H1 (cell line): ENCODE measurements at regions not wholly inside any gene's neighbourhood (a gene's known extent, or its start where the extent isn't known, plus 50 kb on each side); places are given as distances from the start of the nearest gene placed in this dataset.
"Not testable (repeated sequence)": the region's sequence is repeated elsewhere in the genome, so short reads cannot be mapped to it uniquely, and the experiment has no call there.

Source experiments
- CTCF ChIA-PET: fragments of 300-600 bp; sonication (Branson Sonifier 250); formaldehyde crosslinking; loops from one replicate; lab custom pipeline; 2021; ENCODE audit not compliant: partially characterized antibody; lab: Charles Lee
- POLR2A ChIA-PET: fragments of 300-600 bp; sonication (Branson Sonifier 250); formaldehyde crosslinking; loops from one replicate; lab custom pipeline; 2021; ENCODE audit warnings: inconsistent platforms; ENCODE audit not compliant: partially characterized antibody; lab: Charles Lee
- DNase-seq, 2 experiments: peaks; one replicate each; pipeline versions ENCODE4 v3.0.0 to v3.0.0-alpha.2; 2010 to 2022; ENCODE audit warnings: low spot score in 2 of 2, low read depth in 1 of 2, mixed read lengths in 1 of 2
- FAIRE-seq: peaks from 2 replicates; lab custom pipeline; 2011; peaks lifted over from hg19 to GRCh38; lab: Jason Lieb, UNC
- H2AFZ ChIP-seq: 2 replicates; pipeline ENCODE4 v1.8.1; 2012; ENCODE audit warnings: low read length, inconsistent platforms
- H2AK5ac ChIP-seq: 2 replicates; pipeline ENCODE4 v1.6.1; 2013; ENCODE audit warnings: low read depth, low read length
- H2BK120ac ChIP-seq: replicated peaks from 2 replicates; pipeline ENCODE3; 2013; ENCODE audit warnings: low read depth, low read length, inconsistent platforms
- H2BK12ac ChIP-seq: 2 replicates; pipeline ENCODE4 v1.6.1; 2013; ENCODE audit warnings: low read depth, low read length
- H2BK15ac ChIP-seq: 2 replicates; pipeline ENCODE4 v1.6.1; 2013; ENCODE audit warnings: low read length
- H2BK20ac ChIP-seq: 2 replicates; pipeline ENCODE4 v1.6.1; 2013; ENCODE audit warnings: low read length
- H2BK5ac ChIP-seq: 2 replicates; pipeline ENCODE4 v1.6.1; 2013; ENCODE audit warnings: low read depth, low read length
- H3K14ac ChIP-seq: 2 replicates; pipeline ENCODE4 v1.6.1; 2013; ENCODE audit warnings: inconsistent platforms; ENCODE audit not compliant: insufficient read length
- H3K18ac ChIP-seq: 2 replicates; pipeline ENCODE4 v1.6.1; 2013; ENCODE audit warnings: low read length; ENCODE audit errors: extremely low read depth
- H3K23ac ChIP-seq: 2 replicates; pipeline ENCODE4 v1.6.1; 2013; ENCODE audit warnings: inconsistent platforms; ENCODE audit not compliant: insufficient read length
- H3K23me2 ChIP-seq: 2 replicates; pipeline ENCODE4 v1.6.1; 2013; ENCODE audit warnings: low read depth, low read length
- H3K27ac ChIP-seq: 2 replicates; pipeline ENCODE4 v1.6.1; 2011; ENCODE audit warnings: low read depth, low read length, inconsistent platforms
- H3K27me3 ChIP-seq, 4 experiments: replicated peaks in 1 of 4; 1 replicate in 1 of 4; 2 replicates in 3 of 4; pipeline versions ENCODE4 v1.6.1 to v1.8.1; 2011 to 2013; ENCODE audit warnings: low read length in 3 of 4, mild to moderate bottlenecking in 3 of 4, inconsistent platforms in 2 of 4, mixed read lengths in 2 of 4, moderate library complexity in 1 of 4; ENCODE audit not compliant: control insufficient read depth in 3 of 4, insufficient read depth in 3 of 4; ENCODE audit errors: extremely low read depth in 1 of 4
- H3K36me3 ChIP-seq, 4 experiments: 2 replicates each; pipeline versions ENCODE4 v1.6.1 to v1.8.1; 2011 to 2013; ENCODE audit warnings: mild to moderate bottlenecking in 4 of 4, low read length in 3 of 4, moderate library complexity in 2 of 4, control low read depth in 1 of 4, inconsistent platforms in 1 of 4; ENCODE audit not compliant: insufficient read depth in 4 of 4, control insufficient read depth in 2 of 4
- H3K4ac ChIP-seq: replicated peaks from 2 replicates; pipeline ENCODE3; 2013; ENCODE audit warnings: low read length, low read depth, mixed read lengths, inconsistent platforms; ENCODE audit not compliant: insufficient read length
- H3K4me1 ChIP-seq, 4 experiments: replicated peaks in 1 of 4; 1 replicate in 1 of 4; 2 replicates in 3 of 4; pipeline versions ENCODE4 v1.6.1 to v1.8.1; 2011 to 2013; ENCODE audit warnings: low read length in 3 of 4, inconsistent platforms in 2 of 4, mixed read lengths in 1 of 4; ENCODE audit not compliant: insufficient read depth in 4 of 4, control insufficient read depth in 3 of 4
- H3K4me2 ChIP-seq, 2 experiments: 2 replicates each; pipeline versions ENCODE4 v1.6.1 to v1.8.1; 2011 to 2013; ENCODE audit warnings: low read depth in 2 of 2, low read length in 2 of 2, control low read depth in 1 of 2, inconsistent platforms in 1 of 2, mild to moderate bottlenecking in 1 of 2; ENCODE audit not compliant: insufficient read depth in 1 of 2
- H3K4me3 ChIP-seq, 4 experiments: fragments of 200-600, 300-600 bp in 1 of 4; sonication (generic), shearing (Covaris generic), sonication (Bioruptor Twin) in 1 of 4; 2 replicates each; pipeline versions ENCODE4 v1.5.1 to v1.8.1; 2011 to 2016; ENCODE audit warnings: low read length in 4 of 4, low read depth in 3 of 4, control low read depth in 2 of 4, inconsistent platforms in 2 of 4, mild to moderate bottlenecking in 2 of 4, mixed read lengths in 1 of 4, moderate library complexity in 1 of 4; ENCODE audit not compliant: insufficient read depth in 2 of 4; ENCODE audit errors: extremely low read depth in 1 of 4
- H3K56ac ChIP-seq: replicated peaks from 2 replicates; pipeline ENCODE3; 2013; ENCODE audit warnings: low read depth, mild to moderate bottlenecking, mixed read lengths, low read length, inconsistent platforms; ENCODE audit not compliant: insufficient read length
- H3K79me1 ChIP-seq: 2 replicates; pipeline ENCODE4 v1.6.1; 2013; ENCODE audit warnings: low read depth, low read length, control low read depth
- H3K79me2 ChIP-seq, 2 experiments: 2 replicates each; pipeline versions ENCODE4 v1.6.1 to v1.8.1; 2012 to 2013; ENCODE audit warnings: low read length in 2 of 2, mild to moderate bottlenecking in 2 of 2, inconsistent platforms in 1 of 2; ENCODE audit not compliant: insufficient read depth in 2 of 2, control insufficient read depth in 1 of 2
- H3K9ac ChIP-seq, 4 experiments: replicated peaks in 1 of 4; 1 replicate in 1 of 4; 2 replicates in 3 of 4; pipeline versions ENCODE4 v1.6.1 to v1.8.1; 2011 to 2013; ENCODE audit warnings: low read depth in 3 of 4, low read length in 3 of 4, control low read depth in 2 of 4, mild to moderate bottlenecking in 2 of 4, moderate library complexity in 2 of 4, inconsistent platforms in 1 of 4; ENCODE audit errors: extremely low read depth in 1 of 4
- H3K9me3 ChIP-seq, 2 experiments: 2 replicates each; pipeline versions ENCODE4 v1.6.1 to v1.8.1; 2012 to 2013; ENCODE audit warnings: mild to moderate bottlenecking in 2 of 2, moderate library complexity in 2 of 2, control low read depth in 1 of 2, inconsistent platforms in 1 of 2, low read depth in 1 of 2, low read length in 1 of 2, mixed read lengths in 1 of 2; ENCODE audit not compliant: insufficient read depth in 2 of 2
- H4K20me1 ChIP-seq, 2 experiments: replicated peaks in 1 of 2; 2 replicates each; pipeline versions ENCODE3 to v1.8.1; 2011 to 2013; ENCODE audit warnings: inconsistent platforms in 2 of 2, low read length in 2 of 2, mild to moderate bottlenecking in 1 of 2; ENCODE audit not compliant: insufficient read depth in 2 of 2, control insufficient read depth in 1 of 2
- H4K5ac ChIP-seq: 2 replicates; pipeline ENCODE4 v1.6.1; 2013; ENCODE audit warnings: low read length, low read depth, mixed read lengths, inconsistent platforms; ENCODE audit not compliant: insufficient read length
- H4K8ac ChIP-seq: 2 replicates; pipeline ENCODE4 v1.8.0; 2013; ENCODE audit warnings: mild to moderate bottlenecking, moderate library complexity, low read length, inconsistent platforms; ENCODE audit not compliant: insufficient read depth; ENCODE audit errors: extremely low read depth
- H4K91ac ChIP-seq: replicated peaks from 2 replicates; pipeline ENCODE3; 2013; ENCODE audit warnings: low read length, mixed read lengths, inconsistent platforms; ENCODE audit not compliant: insufficient read length
- CHD1 ChIP-seq: IDR thresholded peaks from 2 replicates; pipeline ENCODE4 v1.6.1; 2012; ENCODE audit warnings: low read depth, low read length, improper control_type of control experiment
- EGR1 ChIP-seq: IDR thresholded peaks from 2 replicates; pipeline ENCODE4 v1.6.1; 2011; ENCODE audit warnings: low read depth, low read length, borderline replicate concordance
- SAP30 ChIP-seq: fragments of 300-600 bp; sonication (generic); IDR thresholded peaks from 2 replicates; pipeline ENCODE4 v1.7.1; 2012; ENCODE audit warnings: low read length, moderate library complexity, mild to moderate bottlenecking, inconsistent platforms; ENCODE audit not compliant: insufficient read depth, insufficient replicate concordance
- WGBS, 2 experiments: shearing (Covaris generic) in 1 of 2; methylation state at CpG; one replicate each; pipeline versions ENCODE4 v1.1.6 to v1.1.7; 2013 to 2015; ENCODE audit warnings: low lambda C conversion rate in 2 of 2, mixed read lengths in 2 of 2, inconsistent platforms in 1 of 2, low coverage in 1 of 2, missing lambda C conversion rate in 1 of 2; ENCODE audit not compliant: insufficient replicate concordance in 2 of 2, insufficient coverage in 1 of 2, insufficient read length in 1 of 2; ENCODE audit errors: extremely low coverage in 1 of 2, missing lambda C conversion rate in 1 of 2; 5-methylcytosine and 5-hydroxymethylcytosine counted together
- TF ChIP-seq, protein P1 (sequence below), 3 experiments: IDR thresholded peaks; 1 replicate in 2 of 3; 2 replicates in 1 of 3; pipeline versions ENCODE4 v1.5.1 to v1.6.1; 2011; ENCODE audit warnings: low read length in 3 of 3, mild to moderate bottlenecking in 3 of 3, inconsistent platforms in 2 of 3, low read depth in 1 of 3, moderate library complexity in 1 of 3; ENCODE audit not compliant: insufficient read depth in 1 of 3; ENCODE audit errors: control extremely low read depth in 1 of 3

DNA sequence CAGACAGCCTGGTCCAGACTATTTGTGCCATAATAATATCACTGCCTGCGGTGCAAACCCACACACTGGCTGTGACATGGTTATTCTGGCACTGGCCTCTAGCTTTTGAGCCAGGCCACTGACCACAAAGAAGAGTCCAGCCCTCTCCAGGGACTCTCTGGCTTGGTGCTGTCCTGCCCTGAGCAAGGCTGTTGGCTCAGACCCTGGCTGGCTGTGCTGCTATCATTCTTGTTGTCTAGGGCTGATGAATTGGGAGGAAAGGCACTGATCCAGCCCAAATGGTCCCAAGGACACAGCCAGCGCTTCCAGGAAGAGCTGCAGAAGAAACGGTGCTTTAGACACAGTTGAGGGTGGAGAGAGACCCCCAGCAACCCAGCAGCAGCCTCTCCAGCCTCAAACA lies 80.8 kb downstream of the TMEM130 start (continued):
- TF ChIP-seq SAP30: no peak
- no peak for TF ChIP-seq CHD1
- TF ChIP-seq, protein P1, sequence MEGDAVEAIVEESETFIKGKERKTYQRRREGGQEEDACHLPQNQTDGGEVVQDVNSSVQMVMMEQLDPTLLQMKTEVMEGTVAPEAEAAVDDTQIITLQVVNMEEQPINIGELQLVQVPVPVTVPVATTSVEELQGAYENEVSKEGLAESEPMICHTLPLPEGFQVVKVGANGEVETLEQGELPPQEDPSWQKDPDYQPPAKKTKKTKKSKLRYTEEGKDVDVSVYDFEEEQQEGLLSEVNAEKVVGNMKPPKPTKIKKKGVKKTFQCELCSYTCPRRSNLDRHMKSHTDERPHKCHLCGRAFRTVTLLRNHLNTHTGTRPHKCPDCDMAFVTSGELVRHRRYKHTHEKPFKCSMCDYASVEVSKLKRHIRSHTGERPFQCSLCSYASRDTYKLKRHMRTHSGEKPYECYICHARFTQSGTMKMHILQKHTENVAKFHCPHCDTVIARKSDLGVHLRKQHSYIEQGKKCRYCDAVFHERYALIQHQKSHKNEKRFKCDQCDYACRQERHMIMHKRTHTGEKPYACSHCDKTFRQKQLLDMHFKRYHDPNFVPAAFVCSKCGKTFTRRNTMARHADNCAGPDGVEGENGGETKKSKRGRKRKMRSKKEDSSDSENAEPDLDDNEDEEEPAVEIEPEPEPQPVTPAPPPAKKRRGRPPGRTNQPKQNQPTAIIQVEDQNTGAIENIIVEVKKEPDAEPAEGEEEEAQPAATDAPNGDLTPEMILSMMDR (IDR thresholded peaks at IDR 0.05; ENCODE audit: control extremely low read depth in 1 of 3, insufficient read depth in 1 of 3, low read depth in 1 of 3, low read length in 3 of 3): no peak
- TF ChIP-seq EGR1: no peak

DNA sequence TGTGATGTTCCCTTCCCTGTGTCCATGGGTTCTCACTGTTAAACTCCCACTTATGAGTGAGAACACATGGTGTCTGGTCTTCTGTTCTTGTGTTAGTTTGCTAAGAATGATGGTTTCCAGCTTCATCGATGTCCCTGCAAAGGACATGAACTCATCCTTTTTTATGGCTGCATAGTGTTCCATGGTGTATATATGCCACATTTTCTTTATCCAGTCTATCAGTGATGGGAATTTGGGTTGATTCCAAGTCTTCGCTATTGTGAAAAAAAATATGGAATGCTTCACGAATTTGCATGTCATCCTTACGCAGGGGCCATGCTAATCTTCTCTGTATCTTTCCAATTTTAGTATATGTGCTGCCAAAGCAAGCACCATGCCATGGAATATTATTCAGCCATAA lies 75.4 kb downstream of the TMEM130 start:
- H3K79me2 ChIP-seq, H3K27ac ChIP-seq, H3K4me1 ChIP-seq, H3K79me1 ChIP-seq, DNase-seq, H2BK15ac ChIP-seq, H2AFZ ChIP-seq, H3K56ac ChIP-seq, H4K5ac ChIP-seq, H3K9ac ChIP-seq, H3K9me3 ChIP-seq, H4K20me1 ChIP-seq, H3K36me3 ChIP-seq, POLR2A ChIA-PET, H3K27me3 ChIP-seq, H2AK5ac ChIP-seq, H4K91ac ChIP-seq, H3K14ac ChIP-seq, H2BK5ac ChIP-seq, H2BK12ac ChIP-seq, FAIRE-seq, H3K23me2 ChIP-seq, H2BK120ac ChIP-seq, H3K4me3 ChIP-seq, H3K18ac ChIP-seq, H3K4me2 ChIP-seq, H4K8ac ChIP-seq, H3K4ac ChIP-seq, H2BK20ac ChIP-seq, CTCF ChIA-PET, H3K23ac ChIP-seq: not testable (repeated sequence)
- WGBS, 2 experiments: 88% methylated on average over 4 of the region's 4 CpGs; no CpG with 5 or more reads in 1 of the 2 experiments
